ENCODE measurements at regions not wholly inside any gene's neighbourhood (a gene's known extent, or its start where the extent isn't known, plus 50 kb on each side); places are given as distances from the start of the nearest gene placed in this dataset.

DNA sequence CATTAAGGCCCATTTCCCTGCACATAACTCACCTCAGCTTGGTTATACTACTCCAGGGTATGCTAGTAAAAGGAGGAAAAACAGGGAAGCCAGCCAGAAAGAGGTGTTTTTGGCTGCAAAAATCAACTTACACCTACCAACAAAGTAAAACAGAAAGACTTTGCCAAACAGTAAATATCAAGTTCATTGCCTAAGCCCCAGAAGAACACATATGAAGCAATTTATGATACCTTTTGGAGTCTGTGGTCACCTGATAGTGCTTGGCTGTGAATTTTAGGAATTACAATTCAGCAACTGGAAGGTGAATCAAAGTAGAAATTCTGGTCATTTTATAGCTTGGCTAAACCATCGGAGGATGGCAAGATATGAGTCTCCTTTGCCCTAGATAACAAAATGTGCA lies 463.7 kb upstream of the CLINT1 start:
- Histone ChIP-seq H3K36me3 (no peaks in the 10 kb centered on the region), H3K27me3 (no peaks in the 10 kb centered on the region), H3K27ac (no peak overlapping the region), H3K4me3 (no peak overlapping the region), H3K4me1 (no peaks in the 10 kb centered on the region), H3K9me3 (no peaks in the 10 kb centered on the region)
- DNase-seq (ENCODE audit: low spot score) = no peak
- TF ChIP-seq, protein P1, sequence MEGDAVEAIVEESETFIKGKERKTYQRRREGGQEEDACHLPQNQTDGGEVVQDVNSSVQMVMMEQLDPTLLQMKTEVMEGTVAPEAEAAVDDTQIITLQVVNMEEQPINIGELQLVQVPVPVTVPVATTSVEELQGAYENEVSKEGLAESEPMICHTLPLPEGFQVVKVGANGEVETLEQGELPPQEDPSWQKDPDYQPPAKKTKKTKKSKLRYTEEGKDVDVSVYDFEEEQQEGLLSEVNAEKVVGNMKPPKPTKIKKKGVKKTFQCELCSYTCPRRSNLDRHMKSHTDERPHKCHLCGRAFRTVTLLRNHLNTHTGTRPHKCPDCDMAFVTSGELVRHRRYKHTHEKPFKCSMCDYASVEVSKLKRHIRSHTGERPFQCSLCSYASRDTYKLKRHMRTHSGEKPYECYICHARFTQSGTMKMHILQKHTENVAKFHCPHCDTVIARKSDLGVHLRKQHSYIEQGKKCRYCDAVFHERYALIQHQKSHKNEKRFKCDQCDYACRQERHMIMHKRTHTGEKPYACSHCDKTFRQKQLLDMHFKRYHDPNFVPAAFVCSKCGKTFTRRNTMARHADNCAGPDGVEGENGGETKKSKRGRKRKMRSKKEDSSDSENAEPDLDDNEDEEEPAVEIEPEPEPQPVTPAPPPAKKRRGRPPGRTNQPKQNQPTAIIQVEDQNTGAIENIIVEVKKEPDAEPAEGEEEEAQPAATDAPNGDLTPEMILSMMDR (IDR thresholded peaks at IDR 0.05) = no peak

DNA sequence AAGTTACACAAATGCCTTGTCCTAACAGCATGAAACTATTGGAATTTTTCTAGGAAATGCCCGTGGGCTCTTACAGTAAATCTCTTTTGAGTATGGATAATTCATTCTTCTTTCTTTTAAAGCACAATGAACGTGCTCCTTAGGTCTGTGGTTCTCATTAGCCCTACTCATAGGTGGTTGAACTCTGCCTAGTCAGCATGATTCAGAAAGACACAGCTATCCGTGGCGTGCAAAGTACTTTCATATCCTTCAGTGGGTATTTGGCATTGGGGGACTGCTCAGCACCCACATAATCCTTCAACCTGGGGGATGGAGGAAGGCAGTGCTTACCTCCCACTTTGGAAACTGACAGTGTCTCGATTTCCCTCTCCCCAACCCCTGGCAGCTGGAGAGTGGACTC lies 462.0 kb upstream of the CLINT1 start:
- TF ChIP-seq, protein P1 (IDR thresholded peaks at IDR 0.05) = no peak
- DNase-seq (ENCODE audit: low spot score) = no peak
- no peaks in the 10 kb centered on the region for H3K9me3 ChIP-seq
- no peak overlapping the region for H3K27ac ChIP-seq
- no peak overlapping the region for H3K4me3 ChIP-seq
- H3K4me1 ChIP-seq = no peaks in the 10 kb centered on the region
- no peaks in the 10 kb centered on the region for H3K27me3 ChIP-seq
- H3K36me3 ChIP-seq = no peaks in the 10 kb centered on the region

DNA sequence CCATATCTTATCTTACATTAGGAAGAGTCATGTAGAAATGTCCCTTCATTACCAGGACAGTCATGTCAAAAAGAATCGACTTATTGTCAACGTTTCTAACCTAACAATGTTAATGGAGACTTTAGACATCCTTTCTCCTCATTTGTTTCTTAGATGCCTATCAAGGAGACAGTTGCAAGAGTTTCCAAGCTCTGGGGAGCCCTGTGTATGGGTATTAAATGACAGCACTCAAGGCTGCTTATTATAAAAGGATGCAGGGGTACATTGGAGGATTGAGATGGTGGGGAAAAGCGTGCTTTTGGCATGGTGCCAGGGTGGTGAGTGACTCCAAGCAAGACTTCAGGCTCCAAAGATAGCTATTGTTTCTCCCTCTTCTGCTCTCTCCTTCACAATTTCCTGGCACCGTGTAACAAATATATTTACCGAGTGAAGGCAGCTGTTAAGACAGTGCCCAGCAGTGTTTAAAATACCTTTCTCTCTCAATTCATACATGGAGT lies 461.3 kb upstream of the CLINT1 start:
- H3K27ac ChIP-seq = no peak overlapping the region
- DNase-seq (ENCODE audit: low spot score) = no peak
- no peaks in the 10 kb centered on the region for H3K4me1 ChIP-seq
- H3K27me3 ChIP-seq = no peaks in the 10 kb centered on the region
- no peaks in the 10 kb centered on the region for H3K9me3 ChIP-seq
- H3K36me3 ChIP-seq = no peaks in the 10 kb centered on the region
- TF ChIP-seq, protein P1 (IDR thresholded peaks at IDR 0.05) = no peak
- no peak overlapping the region for H3K4me3 ChIP-seq

DNA sequence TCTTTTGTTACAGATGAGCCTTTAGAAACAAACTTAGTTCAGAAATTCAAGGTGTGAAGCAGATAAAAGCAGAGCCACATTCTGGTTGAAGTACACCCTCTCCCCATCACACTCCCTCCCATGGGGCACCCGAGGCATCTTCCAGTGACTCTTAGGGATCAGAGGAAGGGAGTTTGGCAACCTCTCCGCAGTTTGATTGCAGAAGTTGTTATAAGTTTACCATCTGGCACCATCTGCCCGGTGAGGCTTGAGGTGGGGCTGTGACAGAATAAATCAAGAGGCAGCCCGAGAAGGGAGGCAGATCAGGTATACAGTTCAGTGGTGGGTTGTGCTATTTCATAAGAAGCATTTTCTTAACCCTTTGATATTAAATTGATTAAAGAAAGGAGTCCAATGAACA lies 458.6 kb upstream of the CLINT1 start:
- no peaks in the 10 kb centered on the region for H3K36me3 ChIP-seq
- H3K27ac ChIP-seq = no peak overlapping the region
- H3K4me3 ChIP-seq = no peak overlapping the region
- no peak for DNase-seq (ENCODE audit: low spot score)
- H3K9me3 ChIP-seq = no peaks in the 10 kb centered on the region
- H3K4me1 ChIP-seq = no peaks in the 10 kb centered on the region
- TF ChIP-seq, protein P1 (IDR thresholded peaks at IDR 0.05) = no peak
- no peaks in the 10 kb centered on the region for H3K27me3 ChIP-seq

DNA sequence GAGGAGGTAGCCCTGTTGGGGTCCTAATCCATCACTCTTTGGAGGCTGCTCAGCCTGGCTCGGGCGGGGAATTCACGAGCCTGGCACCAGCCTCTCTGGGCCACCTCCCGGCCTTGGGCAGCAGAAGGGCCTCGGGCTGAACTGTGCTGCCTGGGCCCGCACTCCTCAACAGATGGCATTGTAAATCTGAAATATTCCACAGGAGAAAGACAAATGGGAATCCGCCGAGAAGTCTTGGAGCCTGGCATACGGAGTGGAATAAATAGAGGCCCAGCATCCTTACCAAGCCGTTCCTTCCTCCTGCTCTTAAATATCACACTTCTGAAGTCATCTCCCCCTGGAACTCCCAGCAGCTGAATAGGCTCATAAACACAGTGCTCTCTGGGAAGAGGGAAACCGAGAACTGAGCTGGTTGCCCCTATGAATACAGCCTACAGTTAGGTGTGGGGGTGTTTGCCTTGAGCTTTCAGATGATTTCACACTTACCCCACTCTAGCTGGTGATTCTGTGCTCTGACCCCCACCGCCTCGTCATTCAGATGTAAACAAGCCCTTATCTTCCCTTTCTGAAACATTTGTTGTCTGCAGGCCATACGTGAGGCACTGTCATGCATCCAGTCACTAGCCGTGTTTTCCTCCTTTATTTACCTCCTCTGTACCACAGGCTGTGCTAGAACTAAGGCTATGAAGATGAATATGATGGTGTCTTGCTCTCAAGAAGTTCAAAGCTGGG lies 455.0 kb upstream of the CLINT1 start:
- DNase-seq (ENCODE audit: low spot score) = no peak
- no peak overlapping the region for H3K27ac ChIP-seq
- TF ChIP-seq, protein P1 (IDR thresholded peaks at IDR 0.05) = no peak
- no peaks in the 10 kb centered on the region for H3K36me3 ChIP-seq
- H3K4me1 ChIP-seq = no peaks in the 10 kb centered on the region
- no peaks in the 10 kb centered on the region for H3K27me3 ChIP-seq
- no peaks in the 10 kb centered on the region for H3K9me3 ChIP-seq
- no peak overlapping the region for H3K4me3 ChIP-seq
